ENCODE measurements at regions not wholly inside any gene's neighbourhood (a gene's known extent, or its start where the extent isn't known, plus 50 kb on each side); places are given as distances from the start of the nearest gene placed in this dataset.

- no peaks in the 10 kb centered on the region for H3K27me3 ChIP-seq (ENCODE audit: insufficient read depth, low read depth, severe bottlenecking)
- H3K36me3 ChIP-seq, result no peaks in the 10 kb centered on the region
- no peak for DNase-seq
- no peak overlapping the region for H3K4me3 ChIP-seq (ENCODE audit: low read depth, low read length)
- TF ChIP-seq CTCF (IDR thresholded peaks at IDR 0.05; ENCODE audit: low read depth, low read length), result no peak
- H3K9me3 ChIP-seq (ENCODE audit: severe bottlenecking), result peaks cover 4% of the 10 kb centered on the region
- H3K27ac ChIP-seq, result no peak overlapping the region; the same call in 1 of the 2 replicates
These were observed 71.0 kb downstream of the TMPRSS5 start for GRCh38 chr11:113634940-113635575.

DNA sequence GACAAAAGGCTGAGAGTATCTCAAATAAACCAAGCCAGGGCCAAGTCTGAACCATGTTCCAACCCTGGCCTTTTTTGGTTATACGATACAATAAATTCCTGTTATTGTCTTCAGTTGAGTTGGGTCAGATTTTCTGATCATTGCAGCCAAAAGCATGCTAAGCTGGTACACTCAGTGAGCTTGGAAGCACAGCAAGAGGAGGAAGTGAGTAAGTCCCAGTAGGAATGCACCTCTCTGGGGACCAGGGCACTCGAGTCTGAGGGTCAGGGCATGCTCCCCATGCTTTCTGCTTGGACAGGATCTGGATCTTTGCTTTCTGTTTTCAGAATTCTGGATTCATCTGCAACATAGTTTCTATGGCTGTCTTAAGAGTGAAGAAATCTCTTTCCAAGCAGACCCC is 73.1 kb downstream of the TMPRSS5 start:
- DNase-seq, result no peak
- Histone ChIP-seq H3K9me3 (ENCODE audit: severe bottlenecking) (peaks cover 4% of the 10 kb centered on the region), H3K27me3 (ENCODE audit: insufficient read depth, low read depth, severe bottlenecking) (no peaks in the 10 kb centered on the region), H3K4me3 (ENCODE audit: low read depth, low read length) (no peak overlapping the region), H3K27ac (no peak overlapping the region), H3K36me3 (no peaks in the 10 kb centered on the region)
- no peak for TF ChIP-seq CTCF (IDR thresholded peaks at IDR 0.05; ENCODE audit: low read depth, low read length)

GRCh38 chr11:113629562-113629961 is 76.5 kb downstream of the TMPRSS5 start:
- no peak for DNase-seq
- Histone ChIP-seq H3K36me3 (no peaks in the 10 kb centered on the region), H3K4me3 (ENCODE audit: low read depth, low read length) (no peak overlapping the region), H3K9me3 (ENCODE audit: severe bottlenecking) (no peaks in the 10 kb centered on the region), H3K27me3 (ENCODE audit: insufficient read depth, low read depth, severe bottlenecking) (no peaks in the 10 kb centered on the region), H3K27ac (no peak overlapping the region)
- no peak for TF ChIP-seq CTCF (IDR thresholded peaks at IDR 0.05; ENCODE audit: low read depth, low read length)

GRCh38 chr11:113628912-113629311 is 77.2 kb downstream of the TMPRSS5 start:
- Histone ChIP-seq H3K27me3 (ENCODE audit: insufficient read depth, low read depth, severe bottlenecking) (no peaks in the 10 kb centered on the region), H3K4me3 (ENCODE audit: low read depth, low read length) (no peak overlapping the region), H3K9me3 (ENCODE audit: severe bottlenecking) (no peaks in the 10 kb centered on the region), H3K36me3 (no peaks in the 10 kb centered on the region), H3K27ac (no peak overlapping the region)
- no peak for TF ChIP-seq CTCF (IDR thresholded peaks at IDR 0.05; ENCODE audit: low read depth, low read length)
- DNase-seq, result no peak

DNA sequence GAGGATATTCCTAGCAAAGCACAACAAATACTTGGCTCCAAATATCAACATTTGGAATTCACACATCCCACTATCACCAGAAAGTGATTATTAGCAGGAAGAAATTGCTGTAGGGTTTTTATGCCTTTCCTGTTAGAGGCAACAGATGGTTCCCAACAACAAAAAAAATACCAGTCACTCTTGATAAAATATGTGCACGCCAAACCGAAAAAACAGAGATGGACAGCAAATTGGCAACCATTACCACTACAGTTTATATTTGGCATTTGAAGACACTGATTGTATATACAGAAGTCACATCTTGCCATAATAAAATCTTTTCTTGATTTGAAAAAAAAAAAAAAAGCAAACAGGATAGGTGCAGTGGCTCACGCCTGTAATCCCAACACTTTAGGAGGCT is 78.2 kb downstream of the TMPRSS5 start:
- TF ChIP-seq CTCF (IDR thresholded peaks at IDR 0.05; ENCODE audit: low read depth, low read length), result no peak
- H3K9me3 ChIP-seq (ENCODE audit: severe bottlenecking), result no peaks in the 10 kb centered on the region
- no peak for DNase-seq
- H3K4me3 ChIP-seq (ENCODE audit: low read depth, low read length), result no peak overlapping the region
- H3K27me3 ChIP-seq (ENCODE audit: insufficient read depth, low read depth, severe bottlenecking), result no peaks in the 10 kb centered on the region
- H3K36me3 ChIP-seq, result no peaks in the 10 kb centered on the region
- H3K27ac ChIP-seq, result no peak overlapping the region

DNA sequence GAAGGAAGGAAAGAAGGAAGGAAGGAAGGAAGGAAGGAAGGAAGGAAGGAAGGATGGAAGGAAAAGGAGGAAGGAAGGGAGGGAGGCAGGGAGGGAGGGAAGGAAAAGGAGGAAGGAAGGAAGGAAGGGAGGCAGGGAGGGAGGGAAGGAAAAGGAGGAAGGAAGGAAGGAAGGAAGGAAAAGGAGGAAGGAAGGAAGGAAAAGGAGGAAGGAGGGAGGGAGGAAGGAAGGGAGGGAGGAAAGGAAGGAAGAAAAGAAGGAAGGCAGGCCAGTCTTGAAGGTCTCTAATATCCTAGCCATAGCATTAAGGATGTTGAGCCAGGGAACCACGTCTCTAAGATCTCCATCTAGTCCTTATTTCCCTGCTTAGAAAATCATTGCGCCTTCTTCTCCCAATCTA is 78.8 kb downstream of the TMPRSS5 start:
- Histone ChIP-seq H3K27me3 (ENCODE audit: insufficient read depth, low read depth, severe bottlenecking) (no peaks in the 10 kb centered on the region), H3K36me3 (no peaks in the 10 kb centered on the region), H3K9me3 (ENCODE audit: severe bottlenecking) (no peaks in the 10 kb centered on the region), H3K4me3 (ENCODE audit: low read depth, low read length) (no peak overlapping the region), H3K27ac (no peak overlapping the region)
- TF ChIP-seq CTCF (IDR thresholded peaks at IDR 0.05; ENCODE audit: low read depth, low read length), result no peak
- DNase-seq, result no peak
